ENCODE measurements at regions not wholly inside any gene's neighbourhood (a gene's known extent, or its start where the extent isn't known, plus 50 kb on each side); places are given as distances from the start of the nearest gene placed in this dataset.

GRCh38 chr7:94145602-94146001 is 141.4 kb upstream of the BET1 start (continued):
- no peak for TF ChIP-seq CHD2 (IDR thresholded peaks at IDR 0.05; ENCODE audit: low read length)

DNA sequence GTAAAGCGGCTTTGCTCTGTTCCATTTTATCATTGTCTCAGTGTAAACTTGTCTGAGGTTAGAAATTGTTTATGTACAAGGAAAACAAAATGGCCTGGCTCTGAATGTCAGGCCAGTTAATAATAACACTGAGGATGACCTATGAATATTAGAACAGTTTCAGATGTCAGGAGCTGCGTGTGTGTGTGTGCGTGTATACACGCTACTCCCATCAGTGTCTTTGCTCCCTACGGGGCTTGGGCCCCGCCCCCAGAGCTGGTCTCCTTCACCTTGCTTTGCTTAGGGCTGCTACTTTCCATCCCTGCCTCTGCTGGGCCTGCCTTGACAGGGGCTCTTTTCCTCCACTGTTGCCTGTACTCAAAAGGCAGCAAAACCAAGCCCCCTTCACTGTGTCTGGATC is 142.3 kb upstream of the BET1 start:
- TF ChIP-seq SUZ12 (IDR thresholded peaks at IDR 0.05; ENCODE audit: low read length) = no peak
- no peak for TF ChIP-seq RXRA (IDR thresholded peaks at IDR 0.05; ENCODE audit: insufficient read depth, low read depth, low read length)
- no peaks in the 10 kb centered on the region for H3K79me2 ChIP-seq (ENCODE audit: control insufficient read depth in 1 of 2, insufficient read depth in 2 of 2, low read length in 2 of 2)
- no peaks in the 10 kb centered on the region for H3K23me2 ChIP-seq (ENCODE audit: low read depth, low read length)
- H2BK12ac ChIP-seq (ENCODE audit: low read depth, low read length) = no peak overlapping the region
- no peak overlapping the region for H3K9ac ChIP-seq (replicated peaks in 1 of 4; ENCODE audit: extremely low read depth in 1 of 4, low read depth in 3 of 4, low read length in 3 of 4)
- ChIA-PET CTCF (ENCODE audit: partially characterized antibody) (interaction anchor here (1.5 kb wide), 1 partner anchor 76 kb away, joined by 5 read pairs; no protein-coding TSS in a partner anchor), POLR2A (ENCODE audit: partially characterized antibody) (no interaction called here)
- no peaks in the 10 kb centered on the region for H3K4me1 ChIP-seq (replicated peaks in 1 of 4; ENCODE audit: control insufficient read depth in 3 of 4, insufficient read depth in 4 of 4, low read length in 3 of 4)
- H2BK5ac ChIP-seq (ENCODE audit: low read depth, low read length) = no peak overlapping the region
- no peak overlapping the region for H3K4me2 ChIP-seq (ENCODE audit: insufficient read depth in 1 of 2, low read depth in 2 of 2, low read length in 2 of 2)
- FAIRE-seq (no peak), DNase-seq (ENCODE audit: low read depth in 1 of 2, low spot score in 2 of 2) (no peak)
- no peak overlapping the region for H4K5ac ChIP-seq (ENCODE audit: insufficient read length, low read depth, low read length)
- no peak overlapping the region for H3K18ac ChIP-seq (ENCODE audit: extremely low read depth, low read length)
- H2AK5ac ChIP-seq (ENCODE audit: low read depth, low read length) = no peak overlapping the region
- H2BK120ac ChIP-seq (replicated peaks; ENCODE audit: low read depth, low read length) = no peak overlapping the region
- 0 out of 2 replicates have a peak overlapping the region, but pooled peaks have one; percentile 34 for H2AFZ ChIP-seq (ENCODE audit: low read length)
- H3K4me3 ChIP-seq (ENCODE audit: extremely low read depth in 1 of 4, insufficient read depth in 2 of 4, low read depth in 3 of 4, low read length in 4 of 4) = no peak overlapping the region
- H4K20me1 ChIP-seq (replicated peaks in 1 of 2; ENCODE audit: control insufficient read depth in 1 of 2, insufficient read depth in 2 of 2, low read length in 2 of 2) = no peaks in the 10 kb centered on the region
- H2BK15ac ChIP-seq (ENCODE audit: low read length) = no peak overlapping the region
- H4K8ac ChIP-seq (ENCODE audit: extremely low read depth, insufficient read depth, low read length) = peak overlapping the region; percentile 23; the same call in 1 of the 2 replicates
- H3K56ac ChIP-seq (replicated peaks; ENCODE audit: insufficient read length, low read depth, low read length) = no peak overlapping the region
- H4K91ac ChIP-seq (replicated peaks; ENCODE audit: insufficient read length, low read length) = no peak overlapping the region
- H3K36me3 ChIP-seq (ENCODE audit: control insufficient read depth in 2 of 4, insufficient read depth in 4 of 4, low read length in 3 of 4) = no peaks in the 10 kb centered on the region
- no peak overlapping the region for H3K27ac ChIP-seq (ENCODE audit: low read depth, low read length)
- H3K4ac ChIP-seq (replicated peaks; ENCODE audit: insufficient read length, low read depth, low read length) = no peak overlapping the region
- no peaks in the 10 kb centered on the region for H3K9me3 ChIP-seq (ENCODE audit: insufficient read depth in 2 of 2, low read depth in 1 of 2, low read length in 1 of 2)
- H3K79me1 ChIP-seq (ENCODE audit: low read depth, low read length) = no peaks in the 10 kb centered on the region
- 90% methylated on average over 6 of the region's 6 CpGs; no CpG with 5 or more reads in 1 of the 2 experiments for WGBS, 2 experiments (ENCODE audit: extremely low coverage in 1 of 2, insufficient coverage in 1 of 2, insufficient read length in 1 of 2, insufficient replicate concordance in 2 of 2, low coverage in 1 of 2, low lambda C conversion rate in 2 of 2, missing lambda C conversion rate in 1 of 2)
- no peaks in the 10 kb centered on the region for H3K27me3 ChIP-seq (replicated peaks in 1 of 4; ENCODE audit: control insufficient read depth in 3 of 4, extremely low read depth in 1 of 4, insufficient read depth in 3 of 4, low read length in 3 of 4)
- no peak overlapping the region for H2BK20ac ChIP-seq (ENCODE audit: low read length)
- H3K23ac ChIP-seq (ENCODE audit: insufficient read length) = no peak overlapping the region
- no peak overlapping the region for H3K14ac ChIP-seq (ENCODE audit: insufficient read length)

Measured in H1 (cell line).